HG02763 (cell line): ENCODE measurements at regions not wholly inside any gene's neighbourhood (a gene's known extent, or its start where the extent isn't known, plus 50 kb on each side); places are given as distances from the start of the nearest gene placed in this dataset.

Experiments used
- ATAC-seq: cut with Tn5 transposase; IDR thresholded peaks from one replicate; pipeline ENCODE4 v1.9.1; 2021; ENCODE audit warnings: mild to moderate bottlenecking, moderate library complexity; ENCODE audit not compliant: unreplicated experiment

GRCh38 chr9:107064378-107064777 is 201.4 kb downstream of the ZNF462 start:
- ATAC-seq, result no peak

GRCh38 chr9:107065549-107065948 is 202.6 kb downstream of the ZNF462 start:
- no peak for ATAC-seq

- ATAC-seq, result no peak
Observed at GRCh38 chr9:107067739-107068416, 204.9 kb downstream of the ZNF462 start.

GRCh38 chr9:107068581-107068980 is 205.6 kb downstream of the ZNF462 start:
- no peak for ATAC-seq

GRCh38 chr9:107070586-107070985 is 207.6 kb downstream of the ZNF462 start:
- no peak for ATAC-seq

- no peak for ATAC-seq
Observed at GRCh38 chr9:107078061-107078460, 205.0 kb upstream of the RAD23B start.

- no peak for ATAC-seq
Observed at GRCh38 chr9:107079589-107079988, 203.5 kb upstream of the RAD23B start.

GRCh38 chr9:107080130-107080529 is 202.9 kb upstream of the RAD23B start:
- no peak for ATAC-seq

- ATAC-seq, result no peak
Observed at GRCh38 chr9:107086460-107086859, 196.6 kb upstream of the RAD23B start.

GRCh38 chr9:107087222-107087621 is 195.9 kb upstream of the RAD23B start:
- ATAC-seq, result no peak

GRCh38 chr9:107090218-107090617 is 192.9 kb upstream of the RAD23B start:
- ATAC-seq, result no peak

GRCh38 chr9:107093365-107094060 is 189.6 kb upstream of the RAD23B start:
- no peak for ATAC-seq

- ATAC-seq, result no peak
Observed at GRCh38 chr9:107094370-107094769, 188.7 kb upstream of the RAD23B start.

- ATAC-seq, result no peak
Observed at GRCh38 chr9:107100591-107100990, 182.5 kb upstream of the RAD23B start.

- no peak for ATAC-seq
Observed at GRCh38 chr9:107102011-107102410, 181.1 kb upstream of the RAD23B start.

- ATAC-seq, result no peak
Observed at GRCh38 chr9:107103621-107104020, 179.5 kb upstream of the RAD23B start.

GRCh38 chr9:107105784-107106183 is 177.3 kb upstream of the RAD23B start:
- ATAC-seq, result no peak

GRCh38 chr9:107106416-107106815 is 176.7 kb upstream of the RAD23B start:
- no peak for ATAC-seq

GRCh38 chr9:107108342-107109130 is 174.5 kb upstream of the RAD23B start:
- ATAC-seq, result no peak

GRCh38 chr9:107109324-107109723 is 173.8 kb upstream of the RAD23B start:
- no peak for ATAC-seq

GRCh38 chr9:107110153-107110552 is 172.9 kb upstream of the RAD23B start:
- no peak for ATAC-seq

- peak; percentile 71 for ATAC-seq
Observed at GRCh38 chr9:107112707-107113243, 170.3 kb upstream of the RAD23B start.
